ENCODE measurements at regions not wholly inside any gene's neighbourhood (a gene's known extent, or its start where the extent isn't known, plus 50 kb on each side); places are given as distances from the start of the nearest gene placed in this dataset.

DNA sequence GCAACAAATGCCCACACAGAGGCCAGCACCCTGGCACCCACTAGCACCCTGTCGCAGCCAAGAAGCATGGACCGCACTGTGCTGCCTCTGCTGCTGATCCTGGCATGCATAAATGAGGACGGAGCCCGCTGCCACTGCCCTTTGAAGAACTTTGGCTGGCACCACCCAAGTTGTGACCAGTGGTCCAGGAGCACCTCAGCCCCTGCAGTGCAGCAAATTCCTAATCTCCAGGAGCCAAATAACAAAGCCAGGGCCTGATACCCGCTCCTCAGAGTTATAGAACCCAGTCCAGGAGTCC is 807.2 kb downstream of the GLUD2 start:
- H3K9ac ChIP-seq (ENCODE audit: low read length), result no peak overlapping the region
- no peak overlapping the region for H2AFZ ChIP-seq (ENCODE audit: low read depth, low read length, severe bottlenecking)
- H3K36me3 ChIP-seq (ENCODE audit: low read length), result no peaks in the 10 kb centered on the region
- H3K27ac ChIP-seq (ENCODE audit: low read depth, low read length), result no peak overlapping the region
- no peaks in the 10 kb centered on the region for H3K27me3 ChIP-seq (ENCODE audit: low read length)
- H3F3A ChIP-seq (ENCODE audit: insufficient read depth), result no peaks in the 10 kb centered on the region
- no peaks in the 10 kb centered on the region for H3K9me2 ChIP-seq (replicated peaks; ENCODE audit: insufficient read depth, low read length)
- no peaks in the 10 kb centered on the region for H3K9me3 ChIP-seq (ENCODE audit: insufficient read depth, low read length)
- H3K79me2 ChIP-seq (ENCODE audit: insufficient read depth, low read length), result no peaks in the 10 kb centered on the region
- no peaks in the 10 kb centered on the region for H4K20me1 ChIP-seq (ENCODE audit: low read depth, low read length)
- no peak overlapping the region for H3K4me2 ChIP-seq (ENCODE audit: low read depth, low read length, poor library complexity, severe bottlenecking)
- H3K4me3 ChIP-seq (ENCODE audit: insufficient read depth, low read length, poor library complexity, severe bottlenecking), result no peak overlapping the region
- TF ChIP-seq, protein P1, sequence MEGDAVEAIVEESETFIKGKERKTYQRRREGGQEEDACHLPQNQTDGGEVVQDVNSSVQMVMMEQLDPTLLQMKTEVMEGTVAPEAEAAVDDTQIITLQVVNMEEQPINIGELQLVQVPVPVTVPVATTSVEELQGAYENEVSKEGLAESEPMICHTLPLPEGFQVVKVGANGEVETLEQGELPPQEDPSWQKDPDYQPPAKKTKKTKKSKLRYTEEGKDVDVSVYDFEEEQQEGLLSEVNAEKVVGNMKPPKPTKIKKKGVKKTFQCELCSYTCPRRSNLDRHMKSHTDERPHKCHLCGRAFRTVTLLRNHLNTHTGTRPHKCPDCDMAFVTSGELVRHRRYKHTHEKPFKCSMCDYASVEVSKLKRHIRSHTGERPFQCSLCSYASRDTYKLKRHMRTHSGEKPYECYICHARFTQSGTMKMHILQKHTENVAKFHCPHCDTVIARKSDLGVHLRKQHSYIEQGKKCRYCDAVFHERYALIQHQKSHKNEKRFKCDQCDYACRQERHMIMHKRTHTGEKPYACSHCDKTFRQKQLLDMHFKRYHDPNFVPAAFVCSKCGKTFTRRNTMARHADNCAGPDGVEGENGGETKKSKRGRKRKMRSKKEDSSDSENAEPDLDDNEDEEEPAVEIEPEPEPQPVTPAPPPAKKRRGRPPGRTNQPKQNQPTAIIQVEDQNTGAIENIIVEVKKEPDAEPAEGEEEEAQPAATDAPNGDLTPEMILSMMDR (IDR thresholded peaks at IDR 0.05; ENCODE audit: insufficient read depth, low read length, poor library complexity, severe bottlenecking), result no peak
- TF ChIP-seq EZH2phosphoT487 (conservative IDR thresholded peaks at IDR 0.05; ENCODE audit: low read length), result no peak

DNA sequence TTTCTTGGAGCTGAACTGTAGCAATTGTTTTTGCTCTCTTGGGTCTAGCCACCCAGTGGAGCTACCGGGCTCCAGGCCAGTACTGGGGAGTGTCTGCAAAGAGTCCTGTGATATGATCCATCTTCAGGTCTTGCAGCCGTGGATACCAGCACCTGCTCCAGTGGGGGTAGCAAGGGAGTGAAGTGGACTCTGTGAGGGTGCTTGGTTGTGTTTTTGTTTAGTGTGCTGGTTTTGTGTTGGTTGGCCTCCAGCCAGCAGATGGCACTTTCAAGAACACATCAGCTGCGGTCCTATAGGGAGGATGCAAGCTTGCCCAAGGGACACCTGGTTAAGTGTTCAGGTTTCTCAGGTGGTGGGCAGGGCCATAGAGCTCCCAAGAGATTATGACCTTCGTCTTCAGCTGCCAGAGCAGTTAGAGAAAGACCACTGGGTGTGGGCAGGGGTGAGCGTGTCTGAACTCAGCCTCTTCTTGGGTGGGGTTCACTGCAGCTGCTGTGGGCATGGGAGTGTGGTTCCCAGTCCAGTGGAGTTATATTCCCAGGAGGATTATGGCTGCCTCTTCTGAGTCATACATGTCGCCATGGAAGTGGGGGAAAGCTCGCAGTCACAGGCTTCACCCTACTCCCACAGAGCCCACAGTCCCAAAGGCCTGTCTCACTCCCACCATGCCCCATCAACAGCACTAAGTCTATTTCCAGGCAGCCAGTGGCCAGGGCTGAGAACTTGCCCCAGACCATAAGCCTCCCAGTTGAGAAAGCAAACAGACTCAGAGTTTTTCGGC is 811.6 kb downstream of the GLUD2 start:
- no peaks in the 10 kb centered on the region for H3K79me2 ChIP-seq (ENCODE audit: insufficient read depth, low read length)
- H3K4me3 ChIP-seq (ENCODE audit: insufficient read depth, low read length, poor library complexity, severe bottlenecking), result no peak overlapping the region
- no peaks in the 10 kb centered on the region for H3K27me3 ChIP-seq (ENCODE audit: low read length)
- H3K9me2 ChIP-seq (replicated peaks; ENCODE audit: insufficient read depth, low read length), result no peaks in the 10 kb centered on the region
- H3K36me3 ChIP-seq (ENCODE audit: low read length), result no peaks in the 10 kb centered on the region
- H4K20me1 ChIP-seq (ENCODE audit: low read depth, low read length), result no peaks in the 10 kb centered on the region
- H3F3A ChIP-seq (ENCODE audit: insufficient read depth), result no peaks in the 10 kb centered on the region
- H3K27ac ChIP-seq (ENCODE audit: low read depth, low read length), result no peak overlapping the region
- no peak for TF ChIP-seq EZH2phosphoT487 (conservative IDR thresholded peaks at IDR 0.05; ENCODE audit: low read length)
- TF ChIP-seq, protein P1 (IDR thresholded peaks at IDR 0.05; ENCODE audit: insufficient read depth, low read length, poor library complexity, severe bottlenecking), result no peak
- H3K9me3 ChIP-seq (ENCODE audit: insufficient read depth, low read length), result no peaks in the 10 kb centered on the region
- H3K4me2 ChIP-seq (ENCODE audit: low read depth, low read length, poor library complexity, severe bottlenecking), result no peak overlapping the region
- H2AFZ ChIP-seq (ENCODE audit: low read depth, low read length, severe bottlenecking), result no peak overlapping the region
- H3K9ac ChIP-seq (ENCODE audit: low read length), result no peak overlapping the region

DNA sequence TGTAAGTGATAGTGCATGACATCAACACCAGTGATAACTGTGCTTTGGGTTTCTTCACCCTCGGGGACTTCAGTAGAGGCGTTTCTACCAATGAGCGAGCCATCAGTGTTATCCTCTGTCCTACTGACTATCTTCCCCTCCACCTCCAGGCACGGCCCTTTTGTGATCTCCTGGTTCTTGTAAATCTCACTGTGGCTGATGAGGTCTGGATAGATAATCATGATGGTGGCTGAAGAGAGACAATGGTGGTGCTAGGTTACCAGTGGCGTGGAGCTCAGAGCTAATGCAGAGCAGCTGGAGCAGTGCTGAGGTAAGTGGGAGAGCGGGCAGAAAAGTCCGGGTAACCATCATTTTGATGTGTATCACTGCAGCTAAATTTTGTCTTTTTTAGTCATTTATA is 816.6 kb downstream of the GLUD2 start:
- no peaks in the 10 kb centered on the region for H3K9me3 ChIP-seq (ENCODE audit: insufficient read depth, low read length)
- H3K4me2 ChIP-seq (ENCODE audit: low read depth, low read length, poor library complexity, severe bottlenecking), result no peak overlapping the region
- H4K20me1 ChIP-seq (ENCODE audit: low read depth, low read length), result no peaks in the 10 kb centered on the region
- H3F3A ChIP-seq (ENCODE audit: insufficient read depth), result no peaks in the 10 kb centered on the region
- no peak overlapping the region for H3K4me3 ChIP-seq (ENCODE audit: insufficient read depth, low read length, poor library complexity, severe bottlenecking)
- no peak overlapping the region for H3K9ac ChIP-seq (ENCODE audit: low read length)
- H3K27ac ChIP-seq (ENCODE audit: low read depth, low read length), result no peak overlapping the region
- no peaks in the 10 kb centered on the region for H3K79me2 ChIP-seq (ENCODE audit: insufficient read depth, low read length)
- TF ChIP-seq EZH2phosphoT487 (conservative IDR thresholded peaks at IDR 0.05; ENCODE audit: low read length), result no peak
- TF ChIP-seq, protein P1 (IDR thresholded peaks at IDR 0.05; ENCODE audit: insufficient read depth, low read length, poor library complexity, severe bottlenecking), result no peak
- no peaks in the 10 kb centered on the region for H3K27me3 ChIP-seq (ENCODE audit: low read length)
- no peaks in the 10 kb centered on the region for H3K36me3 ChIP-seq (ENCODE audit: low read length)
- no peaks in the 10 kb centered on the region for H3K9me2 ChIP-seq (replicated peaks; ENCODE audit: insufficient read depth, low read length)
- H2AFZ ChIP-seq (ENCODE audit: low read depth, low read length, severe bottlenecking), result no peak overlapping the region
